DOHH2 (cell line): ENCODE measurements at regions not wholly inside any gene's neighbourhood (a gene's known extent, or its start where the extent isn't known, plus 50 kb on each side); places are given as distances from the start of the nearest gene placed in this dataset.

Experiments
- H3F3A ChIP-seq: fragments of 200-600 bp; sonication (generic), shearing (Covaris generic); 2 replicates; pipeline ENCODE4 v1.6.0; 2016; ENCODE audit warnings: antibody characterized with exemption, mild to moderate bottlenecking; ENCODE audit not compliant: control insufficient read depth, insufficient read depth
- H3K27ac ChIP-seq: fragments of 200-600 bp; sonication (generic); 2 replicates; pipeline ENCODE4 v1.5.1; 2014; ENCODE audit warnings: low read depth, mild to moderate bottlenecking, low read length, moderate library complexity
- H3K27me3 ChIP-seq: fragments of 200-600 bp; sonication (generic); 2 replicates; pipeline ENCODE4 v1.6.1; 2014; ENCODE audit warnings: mild to moderate bottlenecking, low read length, mixed read lengths; ENCODE audit not compliant: control insufficient read depth
- H3K36me3 ChIP-seq: fragments of 200-600 bp; sonication (generic); 2 replicates; pipeline ENCODE4 v1.6.1; 2014; ENCODE audit warnings: mild to moderate bottlenecking, low read length, moderate library complexity, mixed read lengths; ENCODE audit not compliant: control insufficient read depth
- H3K4me1 ChIP-seq: fragments of 200-600 bp; sonication (generic); 2 replicates; pipeline ENCODE4 v1.6.1; 2014; ENCODE audit warnings: mild to moderate bottlenecking, low read length, mixed read lengths; ENCODE audit not compliant: control insufficient read depth
- H3K4me2 ChIP-seq: fragments of 200-600 bp; sonication (generic); 2 replicates; pipeline ENCODE4 v1.6.0; 2014; ENCODE audit warnings: mild to moderate bottlenecking, low read length, moderate library complexity
- H3K4me3 ChIP-seq: fragments of 200-600 bp; sonication (generic); 2 replicates; pipeline ENCODE4 v1.5.1; 2014; ENCODE audit warnings: mild to moderate bottlenecking, low read length, mixed read lengths
- H3K79me2 ChIP-seq: fragments of 200-600 bp; sonication (generic); 2 replicates; pipeline ENCODE4 v1.6.1; 2014; ENCODE audit warnings: mild to moderate bottlenecking, low read length, mixed read lengths; ENCODE audit not compliant: control insufficient read depth
- H3K9me2 ChIP-seq: fragments of 200-600 bp; sonication (generic); replicated peaks from 2 replicates; pipeline ENCODE4 v1.6.1; 2014; ENCODE audit warnings: mild to moderate bottlenecking, low read length, mixed read lengths; ENCODE audit not compliant: control insufficient read depth
- H3K9me3 ChIP-seq: fragments of 200-600 bp; sonication (generic); 2 replicates; pipeline ENCODE4 v1.6.1; 2014; ENCODE audit warnings: antibody characterized with exemption, low read length, mixed read lengths; ENCODE audit not compliant: control insufficient read depth, insufficient read depth
- H4K20me1 ChIP-seq: fragments of 200-600 bp; sonication (generic); 2 replicates; pipeline ENCODE4 v1.6.0; 2014; ENCODE audit warnings: low read depth, mild to moderate bottlenecking, antibody characterized with exemption, low read length, moderate library complexity; ENCODE audit not compliant: control insufficient read depth, insufficient read depth
- EZH2phosphoT487 ChIP-seq: fragments of 200-600 bp; sonication (generic); IDR thresholded peaks from 2 replicates; pipeline ENCODE4 v1.6.1; 2017; ENCODE audit warnings: borderline replicate concordance, mild to moderate bottlenecking, antibody characterized with exemption, low read length, moderate library complexity, mixed read lengths
- TF ChIP-seq, protein P1 (sequence below): fragments of 200-600 bp; sonication (generic); IDR thresholded peaks from one replicate; pipeline ENCODE4 v1.5.1; 2014; ENCODE audit warnings: antibody characterized with exemption, mild to moderate bottlenecking, low read depth, low read length; ENCODE audit not compliant: poor library complexity, severe bottlenecking

DNA sequence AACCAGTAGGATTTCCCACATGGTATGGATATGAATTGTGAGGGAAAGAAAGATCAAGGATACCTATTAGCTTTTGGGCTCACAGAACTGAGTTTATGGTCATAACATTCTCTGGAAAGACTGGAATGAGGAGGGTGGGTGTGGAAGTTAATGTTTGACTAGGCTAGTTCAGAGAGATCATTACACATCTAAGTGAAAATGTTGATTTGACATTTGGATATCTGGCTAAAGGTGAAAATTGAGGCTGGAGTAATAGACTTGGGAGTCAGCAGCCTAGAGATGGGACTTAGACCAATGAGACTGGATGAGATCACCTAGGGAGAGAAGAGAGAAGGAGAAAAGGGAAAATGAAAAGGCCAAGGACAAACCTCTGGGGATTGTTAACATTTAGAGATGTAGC, 437.3 kb downstream of the CCSER2 start:
- Histone ChIP-seq H3K27ac (no peak overlapping the region), H3K36me3 (no peaks in the 10 kb centered on the region), H3K9me3 (no peaks in the 10 kb centered on the region), H4K20me1 (no peaks in the 10 kb centered on the region), H3K79me2 (no peaks in the 10 kb centered on the region), H3K4me3 (no peak overlapping the region), H3F3A (no peaks in the 10 kb centered on the region), H3K27me3 (no peaks in the 10 kb centered on the region), H3K4me2 (no peak overlapping the region), H3K4me1 (no peaks in the 10 kb centered on the region), H3K9me2 (no peaks in the 10 kb centered on the region)
- TF ChIP-seq, protein P1, sequence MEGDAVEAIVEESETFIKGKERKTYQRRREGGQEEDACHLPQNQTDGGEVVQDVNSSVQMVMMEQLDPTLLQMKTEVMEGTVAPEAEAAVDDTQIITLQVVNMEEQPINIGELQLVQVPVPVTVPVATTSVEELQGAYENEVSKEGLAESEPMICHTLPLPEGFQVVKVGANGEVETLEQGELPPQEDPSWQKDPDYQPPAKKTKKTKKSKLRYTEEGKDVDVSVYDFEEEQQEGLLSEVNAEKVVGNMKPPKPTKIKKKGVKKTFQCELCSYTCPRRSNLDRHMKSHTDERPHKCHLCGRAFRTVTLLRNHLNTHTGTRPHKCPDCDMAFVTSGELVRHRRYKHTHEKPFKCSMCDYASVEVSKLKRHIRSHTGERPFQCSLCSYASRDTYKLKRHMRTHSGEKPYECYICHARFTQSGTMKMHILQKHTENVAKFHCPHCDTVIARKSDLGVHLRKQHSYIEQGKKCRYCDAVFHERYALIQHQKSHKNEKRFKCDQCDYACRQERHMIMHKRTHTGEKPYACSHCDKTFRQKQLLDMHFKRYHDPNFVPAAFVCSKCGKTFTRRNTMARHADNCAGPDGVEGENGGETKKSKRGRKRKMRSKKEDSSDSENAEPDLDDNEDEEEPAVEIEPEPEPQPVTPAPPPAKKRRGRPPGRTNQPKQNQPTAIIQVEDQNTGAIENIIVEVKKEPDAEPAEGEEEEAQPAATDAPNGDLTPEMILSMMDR: no peak
- no peak for TF ChIP-seq EZH2phosphoT487

DNA sequence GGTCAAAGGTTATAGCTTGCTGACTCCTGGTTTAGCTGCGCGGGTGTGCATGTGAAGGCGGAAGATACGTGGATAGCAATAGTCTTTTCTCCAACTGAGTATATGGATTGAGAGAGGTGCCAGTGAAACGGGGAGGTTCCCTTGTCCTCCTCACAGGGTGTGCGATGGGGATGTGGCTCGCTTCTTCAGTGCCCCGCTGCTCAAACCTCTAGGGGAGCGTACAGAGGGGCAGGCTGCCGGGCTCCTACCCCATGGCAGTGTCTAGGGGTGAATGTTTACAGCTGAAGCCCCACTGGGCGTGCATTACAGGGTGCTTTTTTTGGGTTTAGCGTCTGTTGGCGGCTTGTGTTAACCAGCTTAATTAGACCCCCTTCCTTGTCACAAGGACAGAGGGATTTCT, 438.5 kb downstream of the CCSER2 start:
- no peaks in the 10 kb centered on the region for H3K79me2 ChIP-seq

DNA sequence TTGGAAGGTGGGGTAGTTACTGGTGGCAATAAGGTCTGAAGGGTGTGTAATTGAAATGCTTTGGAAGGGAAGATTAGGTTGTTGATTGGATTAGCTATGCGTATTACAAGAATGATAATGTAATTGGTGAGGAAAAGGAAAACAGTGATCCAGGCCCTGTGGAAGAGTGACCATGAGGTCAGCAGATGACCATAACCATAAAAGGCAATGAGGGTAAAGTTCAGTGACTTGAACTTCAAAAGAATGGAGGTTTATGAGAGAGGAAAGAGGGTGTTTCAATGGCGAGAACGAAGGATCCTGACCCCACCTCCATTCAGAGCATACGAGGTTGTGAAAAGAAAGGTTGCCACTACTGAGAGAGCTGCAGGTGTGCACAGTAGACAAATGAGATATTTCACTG, 439.7 kb downstream of the CCSER2 start:
- Histone ChIP-seq H3K4me2 (no peak overlapping the region), H3K79me2 (no peaks in the 10 kb centered on the region), H3K4me3 (no peak overlapping the region), H3K27me3 (no peaks in the 10 kb centered on the region), H3K4me1 (no peaks in the 10 kb centered on the region), H3F3A (no peaks in the 10 kb centered on the region), H3K9me2 (no peaks in the 10 kb centered on the region), H3K27ac (no peak overlapping the region), H4K20me1 (no peaks in the 10 kb centered on the region), H3K9me3 (no peaks in the 10 kb centered on the region), H3K36me3 (no peaks in the 10 kb centered on the region)
- TF ChIP-seq, protein P1: no peak
- no peak for TF ChIP-seq EZH2phosphoT487

More for the DNA sequence above, 438.5 kb downstream of the CCSER2 start:
- no peaks in the 10 kb centered on the region for H3K9me3 ChIP-seq
- TF ChIP-seq EZH2phosphoT487: no peak
- TF ChIP-seq, protein P1: no peak
- H3K9me2 ChIP-seq: no peaks in the 10 kb centered on the region
- H3K36me3 ChIP-seq: no peaks in the 10 kb centered on the region
- no peaks in the 10 kb centered on the region for H3K4me1 ChIP-seq
- no peaks in the 10 kb centered on the region for H4K20me1 ChIP-seq
- H3F3A ChIP-seq: no peaks in the 10 kb centered on the region
- no peaks in the 10 kb centered on the region for H3K27me3 ChIP-seq
- H3K4me2 ChIP-seq: no peak overlapping the region
- no peak overlapping the region for H3K4me3 ChIP-seq
- no peak overlapping the region for H3K27ac ChIP-seq

DNA sequence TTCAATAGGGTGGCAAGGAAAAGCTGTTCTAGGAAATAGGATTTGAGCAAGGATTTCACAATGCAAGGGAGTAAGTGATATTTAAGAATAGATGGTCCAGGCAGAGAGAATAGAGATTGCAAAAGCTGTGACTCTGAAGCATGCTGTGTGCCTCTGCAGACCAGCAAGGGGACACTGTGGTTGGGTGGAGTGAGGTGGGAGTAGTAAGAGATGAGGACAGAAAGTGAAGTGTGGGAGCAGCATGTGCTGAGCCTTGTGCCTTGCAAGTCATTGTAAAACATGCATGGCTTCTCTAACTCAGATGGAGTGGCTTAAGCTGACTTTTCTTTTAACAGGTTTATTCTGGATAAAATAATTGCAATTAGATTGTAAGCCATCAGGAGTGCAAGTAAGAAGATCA, 442.4 kb downstream of the CCSER2 start:
- H3K4me3 ChIP-seq: no peak overlapping the region
- no peaks in the 10 kb centered on the region for H3K27me3 ChIP-seq
- no peaks in the 10 kb centered on the region for H3K36me3 ChIP-seq
- H3K9me3 ChIP-seq: no peaks in the 10 kb centered on the region
- no peaks in the 10 kb centered on the region for H3K4me1 ChIP-seq
- no peaks in the 10 kb centered on the region for H4K20me1 ChIP-seq
- H3K4me2 ChIP-seq: no peak overlapping the region
- H3K27ac ChIP-seq: no peak overlapping the region
- H3K9me2 ChIP-seq: no peaks in the 10 kb centered on the region
- H3F3A ChIP-seq: no peaks in the 10 kb centered on the region
- H3K79me2 ChIP-seq: no peaks in the 10 kb centered on the region
- no peak for TF ChIP-seq EZH2phosphoT487
- TF ChIP-seq, protein P1: no peak
